Liver (tissue), 3 donors: ENCODE measurements at regions not wholly inside any gene's neighbourhood (a gene's known extent, or its start where the extent isn't known, plus 50 kb on each side); places are given as distances from the start of the nearest gene placed in this dataset.

ENCODE experiments used
- EGR1 ChIP-seq, 2 donors: IDR thresholded peaks; 2 replicates each; pipeline ENCODE4 v1.6.1; 2016 to 2018; ENCODE audit warnings: antibody characterized with exemption in 2 of 2, low read depth in 2 of 2
- GABPA ChIP-seq, 2 donors: IDR thresholded peaks in 1 of 2; conservative IDR thresholded peaks in 1 of 2; 2 replicates each; pipeline ENCODE4 v1.6.1; 2016; ENCODE audit warnings: antibody characterized with exemption in 2 of 2, mild to moderate bottlenecking in 1 of 2, moderate library complexity in 1 of 2
- JUND ChIP-seq, 2 donors: IDR thresholded peaks; 2 replicates each; pipeline ENCODE4 v1.6.1; 2016; ENCODE audit warnings: antibody characterized with exemption in 2 of 2
- RAD21 ChIP-seq, 2 donors: IDR thresholded peaks; 2 replicates each; pipeline ENCODE4 v1.6.1; 2016; ENCODE audit warnings: antibody characterized with exemption in 2 of 2, mild to moderate bottlenecking in 2 of 2
- REST ChIP-seq: IDR thresholded peaks from 2 replicates; pipeline ENCODE4 v1.6.1; 2016; ENCODE audit warnings: antibody characterized with exemption, mild to moderate bottlenecking
- RXRA ChIP-seq, 2 donors: IDR thresholded peaks; 2 replicates each; pipeline ENCODE4 v1.6.1; 2017 to 2018; ENCODE audit warnings: antibody characterized with exemption in 2 of 2, mild to moderate bottlenecking in 1 of 2
- SP1 ChIP-seq: IDR thresholded peaks from 2 replicates; pipeline ENCODE4 v1.6.1; 2018; ENCODE audit warnings: antibody characterized with exemption, mild to moderate bottlenecking
- TAF1 ChIP-seq: conservative IDR thresholded peaks from 2 replicates; pipeline ENCODE4 v1.6.1; 2016; ENCODE audit warnings: antibody characterized with exemption, mild to moderate bottlenecking
- TF ChIP-seq, protein P1 (sequence below): fragments of 150-350 bp; IDR thresholded peaks from 2 replicates; pipeline ENCODE4 v1.5.1; 2017; ENCODE audit warnings: improper control_type of control experiment, low read depth, low read length; ENCODE audit not compliant: missing input control
- TF ChIP-seq, protein P2 (sequence below): IDR thresholded peaks from 2 replicates; pipeline ENCODE4 v1.6.1; 2016; ENCODE audit warnings: antibody characterized with exemption
- TF ChIP-seq, protein P3 (sequence below): IDR thresholded peaks from 2 replicates; pipeline ENCODE4 v1.6.1; 2016; ENCODE audit warnings: antibody characterized with exemption
- donor health status: healthy.
- donor health status: healthy.

DNA sequence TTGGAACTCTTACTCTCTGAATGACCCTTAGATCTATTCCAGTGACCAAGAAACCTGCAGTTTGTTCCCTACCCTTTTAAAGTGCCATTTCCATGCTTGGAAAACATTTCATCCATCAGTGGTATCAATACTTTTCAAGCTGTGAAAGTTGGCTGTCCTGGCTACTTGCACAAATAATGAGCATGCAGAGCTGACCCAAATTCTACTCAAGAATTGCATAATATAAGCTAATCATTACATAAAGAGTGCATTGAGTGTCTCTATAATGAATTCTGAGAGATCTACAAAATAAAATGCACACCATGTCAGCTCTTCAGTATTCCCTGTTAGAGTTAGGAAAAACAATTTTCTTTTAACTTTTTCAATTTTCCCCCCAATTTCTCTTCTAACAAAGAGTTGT is 181.3 kb upstream of the HS3ST5 start:
- TF ChIP-seq, protein P1, sequence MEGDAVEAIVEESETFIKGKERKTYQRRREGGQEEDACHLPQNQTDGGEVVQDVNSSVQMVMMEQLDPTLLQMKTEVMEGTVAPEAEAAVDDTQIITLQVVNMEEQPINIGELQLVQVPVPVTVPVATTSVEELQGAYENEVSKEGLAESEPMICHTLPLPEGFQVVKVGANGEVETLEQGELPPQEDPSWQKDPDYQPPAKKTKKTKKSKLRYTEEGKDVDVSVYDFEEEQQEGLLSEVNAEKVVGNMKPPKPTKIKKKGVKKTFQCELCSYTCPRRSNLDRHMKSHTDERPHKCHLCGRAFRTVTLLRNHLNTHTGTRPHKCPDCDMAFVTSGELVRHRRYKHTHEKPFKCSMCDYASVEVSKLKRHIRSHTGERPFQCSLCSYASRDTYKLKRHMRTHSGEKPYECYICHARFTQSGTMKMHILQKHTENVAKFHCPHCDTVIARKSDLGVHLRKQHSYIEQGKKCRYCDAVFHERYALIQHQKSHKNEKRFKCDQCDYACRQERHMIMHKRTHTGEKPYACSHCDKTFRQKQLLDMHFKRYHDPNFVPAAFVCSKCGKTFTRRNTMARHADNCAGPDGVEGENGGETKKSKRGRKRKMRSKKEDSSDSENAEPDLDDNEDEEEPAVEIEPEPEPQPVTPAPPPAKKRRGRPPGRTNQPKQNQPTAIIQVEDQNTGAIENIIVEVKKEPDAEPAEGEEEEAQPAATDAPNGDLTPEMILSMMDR = no peak
- TF ChIP-seq EGR1 (IDR thresholded peaks at IDR 0.05; ENCODE audit: low read depth in 2 of 2) (no peak), TAF1 (no peak), GABPA (IDR thresholded peaks at IDR 0.05 in 1 of 2, conservative IDR thresholded peaks at IDR 0.05 in 1 of 2) (no peak), RAD21 (IDR thresholded peaks at IDR 0.05) (no peak), RXRA (IDR thresholded peaks at IDR 0.05) (no peak), JUND (IDR thresholded peaks at IDR 0.05) (no peak), REST (no peak), SP1 (no peak)
- TF ChIP-seq, protein P2, sequence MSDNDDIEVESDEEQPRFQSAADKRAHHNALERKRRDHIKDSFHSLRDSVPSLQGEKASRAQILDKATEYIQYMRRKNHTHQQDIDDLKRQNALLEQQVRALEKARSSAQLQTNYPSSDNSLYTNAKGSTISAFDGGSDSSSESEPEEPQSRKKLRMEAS = no peak
- TF ChIP-seq, protein P3, sequence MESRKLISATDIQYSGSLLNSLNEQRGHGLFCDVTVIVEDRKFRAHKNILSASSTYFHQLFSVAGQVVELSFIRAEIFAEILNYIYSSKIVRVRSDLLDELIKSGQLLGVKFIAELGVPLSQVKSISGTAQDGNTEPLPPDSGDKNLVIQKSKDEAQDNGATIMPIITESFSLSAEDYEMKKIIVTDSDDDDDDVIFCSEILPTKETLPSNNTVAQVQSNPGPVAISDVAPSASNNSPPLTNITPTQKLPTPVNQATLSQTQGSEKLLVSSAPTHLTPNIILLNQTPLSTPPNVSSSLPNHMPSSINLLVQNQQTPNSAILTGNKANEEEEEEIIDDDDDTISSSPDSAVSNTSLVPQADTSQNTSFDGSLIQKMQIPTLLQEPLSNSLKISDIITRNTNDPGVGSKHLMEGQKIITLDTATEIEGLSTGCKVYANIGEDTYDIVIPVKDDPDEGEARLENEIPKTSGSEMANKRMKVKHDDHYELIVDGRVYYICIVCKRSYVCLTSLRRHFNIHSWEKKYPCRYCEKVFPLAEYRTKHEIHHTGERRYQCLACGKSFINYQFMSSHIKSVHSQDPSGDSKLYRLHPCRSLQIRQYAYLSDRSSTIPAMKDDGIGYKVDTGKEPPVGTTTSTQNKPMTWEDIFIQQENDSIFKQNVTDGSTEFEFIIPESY = no peak
